GM19238 (cell line): ENCODE measurements at regions not wholly inside any gene's neighbourhood (a gene's known extent, or its start where the extent isn't known, plus 50 kb on each side); places are given as distances from the start of the nearest gene placed in this dataset.

Experiments used
- DNase-seq: peaks from one replicate; pipeline ENCODE4 v3.0.0; 2011; ENCODE audit warnings: low spot score; ENCODE audit not compliant: insufficient read length

DNA sequence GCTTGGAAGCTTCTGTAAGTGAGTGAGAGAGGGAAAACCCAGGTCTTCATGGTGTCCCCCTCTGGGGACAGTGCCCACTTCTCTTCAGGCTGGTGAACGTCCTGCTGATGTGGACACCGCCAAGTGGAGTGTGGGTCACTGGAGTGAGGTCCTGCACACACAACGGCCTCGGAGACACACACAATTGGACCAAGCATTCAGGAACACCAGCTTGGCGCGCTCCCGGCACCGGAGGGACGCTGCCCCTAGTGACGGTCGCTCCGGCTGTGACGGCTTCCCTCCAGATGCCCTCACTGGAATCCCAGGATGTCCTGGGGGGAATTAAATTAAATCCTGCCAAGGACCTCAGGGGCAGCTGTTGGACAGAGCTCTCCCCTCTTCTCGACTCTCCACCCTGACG lies 123.1 kb downstream of the ZNF664 start:
- no peak for DNase-seq

DNA sequence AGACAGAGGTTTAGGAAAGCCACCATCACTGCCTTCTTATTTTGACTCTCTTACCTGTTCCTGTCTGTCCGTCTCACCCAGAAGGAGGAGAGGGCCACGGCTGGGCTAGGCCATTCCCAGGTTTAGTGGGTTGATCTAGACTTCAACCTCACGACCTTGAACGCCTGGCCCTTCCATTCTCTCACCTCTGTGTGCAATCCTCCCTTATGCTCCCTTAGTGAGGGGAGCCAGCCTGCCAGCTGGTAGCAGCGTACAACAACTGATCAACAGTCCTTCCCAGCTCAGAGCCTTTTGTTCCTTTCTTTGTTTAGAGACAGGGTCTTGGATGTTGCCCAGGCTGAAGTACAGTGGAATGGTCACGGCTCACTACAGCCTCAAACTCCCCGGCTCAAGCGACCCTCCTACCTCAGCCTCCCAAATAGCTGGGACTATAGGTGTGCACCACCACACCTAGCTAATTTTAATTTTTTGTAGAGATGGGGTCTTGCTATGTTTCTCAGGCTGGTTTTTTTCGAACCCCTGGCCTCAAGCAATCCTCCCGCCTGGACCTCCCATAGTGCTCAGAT lies 123.9 kb downstream of the ZNF664 start:
- DNase-seq, result no peak

DNA sequence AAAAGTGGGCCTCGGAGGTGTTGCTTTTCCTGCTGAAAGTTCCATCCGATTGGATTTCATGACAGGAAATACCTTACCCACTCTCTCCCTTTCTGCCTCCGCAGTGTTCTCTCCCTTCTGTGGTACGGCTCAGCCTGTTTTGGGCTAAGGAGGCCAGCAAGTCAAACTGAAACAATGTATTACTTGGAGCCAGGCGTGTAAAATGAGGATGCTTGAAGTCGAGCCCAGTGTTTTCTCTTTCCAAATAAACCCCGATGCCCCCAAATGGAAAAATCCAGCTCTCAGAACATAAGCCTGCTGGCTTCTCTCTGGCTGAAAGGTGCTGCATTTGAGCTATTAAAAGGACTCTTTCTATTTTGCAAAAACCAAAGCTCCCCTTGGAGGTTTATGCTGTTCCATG lies 124.7 kb downstream of the ZNF664 start:
- no peak for DNase-seq

- no peak for DNase-seq
Measured at GRCh38 chr12:124098101-124098757, 125.2 kb downstream of the ZNF664 start.

DNA sequence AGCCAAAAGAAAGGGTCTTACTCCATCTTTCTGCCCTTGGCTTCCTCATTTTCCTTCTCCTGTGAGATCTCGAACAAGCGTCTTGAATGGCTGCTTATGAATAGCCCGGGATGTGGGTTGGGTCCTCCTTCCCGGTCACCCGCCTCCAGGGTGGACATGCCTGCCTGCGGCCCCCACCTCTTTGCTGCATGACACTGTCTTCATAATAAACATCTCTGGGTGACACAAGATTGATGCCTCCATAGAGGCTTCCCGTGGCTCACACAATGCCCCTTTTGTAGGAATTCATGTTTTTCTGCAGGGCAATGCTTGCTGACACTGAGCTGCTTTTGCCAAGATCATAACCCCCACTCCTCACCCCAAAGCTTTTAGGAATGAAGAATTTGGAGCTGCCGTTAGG lies 125.9 kb downstream of the ZNF664 start:
- no peak for DNase-seq

GRCh38 chr12:124099661-124100060 lies 126.6 kb downstream of the ZNF664 start:
- DNase-seq, result no peak

- DNase-seq, result no peak
Measured at GRCh38 chr12:124100572-124101178, 127.7 kb downstream of the ZNF664 start.

DNA sequence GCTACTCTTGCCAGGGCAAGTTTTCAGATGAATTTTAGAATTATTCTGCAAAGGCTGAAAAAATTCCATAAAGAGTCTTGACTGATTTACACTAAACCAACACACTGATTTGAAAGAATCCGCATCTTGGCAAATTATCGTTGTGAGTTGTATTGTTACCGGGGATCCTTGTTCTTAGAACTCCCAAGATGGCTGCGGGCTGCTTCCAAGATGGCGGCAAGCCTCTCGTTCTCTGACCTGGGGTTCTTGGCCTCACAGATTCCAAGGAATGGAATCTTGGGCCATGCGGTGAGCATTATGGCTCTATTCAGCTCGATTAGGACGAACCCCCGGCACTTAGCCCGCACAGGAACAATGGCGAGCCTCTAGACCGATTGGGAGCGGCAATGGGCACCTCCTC lies 132.5 kb downstream of the ZNF664 start:
- no peak for DNase-seq

- no peak for DNase-seq
Measured at GRCh38 chr12:124107351-124107750, 134.3 kb downstream of the ZNF664 start.

GRCh38 chr12:124109760-124110159 lies 136.7 kb downstream of the ZNF664 start:
- no peak for DNase-seq

DNA sequence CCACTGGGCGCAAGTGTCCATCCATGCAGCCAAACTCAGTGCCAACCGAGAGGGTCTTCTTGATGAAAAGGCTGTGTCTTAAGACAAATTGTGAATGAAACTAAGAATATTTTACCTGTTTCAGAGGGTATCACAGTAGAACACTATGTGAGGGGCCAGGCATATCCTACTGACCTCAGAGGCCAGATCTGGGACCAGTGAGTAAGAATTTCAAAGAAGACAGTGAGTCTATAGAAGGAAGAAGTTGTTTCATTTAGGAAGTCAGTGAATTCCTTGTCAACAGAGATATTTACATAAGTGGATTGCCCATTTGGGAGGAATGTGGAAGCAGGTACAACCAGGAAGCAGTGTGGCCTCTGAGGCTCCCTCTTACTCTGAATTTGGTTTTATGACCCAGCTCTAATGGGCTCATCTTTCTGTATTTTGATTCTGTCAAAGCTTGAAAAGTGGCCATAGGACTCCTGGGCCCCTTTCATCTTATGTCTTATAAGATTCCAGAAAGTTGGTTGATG lies 137.4 kb downstream of the ZNF664 start:
- DNase-seq, result no peak

DNA sequence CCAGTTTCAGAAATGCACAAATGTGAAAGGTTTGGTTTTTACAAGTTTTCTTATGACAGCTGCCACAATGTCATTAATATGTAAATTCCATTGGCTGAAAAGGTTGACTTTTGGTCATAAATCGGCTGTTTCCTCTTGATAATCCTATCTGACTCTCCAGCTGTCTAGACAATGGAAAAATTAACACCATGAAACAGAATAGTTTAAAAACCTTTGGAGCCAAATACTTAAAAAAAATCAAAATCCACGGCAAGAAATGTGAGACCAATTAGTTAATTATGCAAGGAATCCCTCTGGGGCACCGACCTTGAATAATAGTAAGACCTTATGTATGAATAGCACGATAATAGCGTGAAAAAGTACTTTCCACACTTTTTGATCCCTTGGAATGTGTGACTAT lies 138.0 kb downstream of the ZNF664 start:
- DNase-seq, result no peak

GRCh38 chr12:124114316-124114715 lies 141.3 kb downstream of the ZNF664 start:
- DNase-seq, result no peak

- no peak for DNase-seq
Measured at GRCh38 chr12:124115496-124115895, 142.5 kb downstream of the ZNF664 start.

- DNase-seq, result no peak
Measured at GRCh38 chr12:124115976-124116690, 143.1 kb downstream of the ZNF664 start.

DNA sequence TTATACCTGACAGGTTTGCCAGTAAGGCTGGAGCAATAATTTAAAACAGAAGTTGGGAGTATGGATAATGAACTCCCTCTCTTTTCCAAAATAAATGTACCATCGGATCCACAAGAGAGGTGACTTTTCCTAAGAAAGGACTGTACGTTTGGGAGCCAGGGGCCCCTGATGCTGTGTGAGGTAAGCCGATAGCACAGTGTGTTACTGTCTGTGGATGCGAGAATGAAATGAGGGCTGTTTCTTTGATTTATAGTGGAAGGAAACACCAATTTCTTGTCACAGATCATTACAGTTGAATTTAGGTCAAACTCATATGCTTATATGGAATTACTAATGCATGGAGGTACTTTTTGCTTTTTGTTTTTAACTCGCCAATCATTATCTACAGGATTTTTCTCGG lies 147.7 kb downstream of the ZNF664 start:
- DNase-seq, result no peak

- no peak for DNase-seq
Measured at GRCh38 chr12:124122722-124123121, 149.7 kb downstream of the ZNF664 start.

GRCh38 chr12:124123296-124124000 lies 150.4 kb downstream of the ZNF664 start:
- DNase-seq, result no peak

- DNase-seq, result peak; percentile 40
Measured at GRCh38 chr12:124125203-124125871, 152.3 kb downstream of the ZNF664 start.

DNA sequence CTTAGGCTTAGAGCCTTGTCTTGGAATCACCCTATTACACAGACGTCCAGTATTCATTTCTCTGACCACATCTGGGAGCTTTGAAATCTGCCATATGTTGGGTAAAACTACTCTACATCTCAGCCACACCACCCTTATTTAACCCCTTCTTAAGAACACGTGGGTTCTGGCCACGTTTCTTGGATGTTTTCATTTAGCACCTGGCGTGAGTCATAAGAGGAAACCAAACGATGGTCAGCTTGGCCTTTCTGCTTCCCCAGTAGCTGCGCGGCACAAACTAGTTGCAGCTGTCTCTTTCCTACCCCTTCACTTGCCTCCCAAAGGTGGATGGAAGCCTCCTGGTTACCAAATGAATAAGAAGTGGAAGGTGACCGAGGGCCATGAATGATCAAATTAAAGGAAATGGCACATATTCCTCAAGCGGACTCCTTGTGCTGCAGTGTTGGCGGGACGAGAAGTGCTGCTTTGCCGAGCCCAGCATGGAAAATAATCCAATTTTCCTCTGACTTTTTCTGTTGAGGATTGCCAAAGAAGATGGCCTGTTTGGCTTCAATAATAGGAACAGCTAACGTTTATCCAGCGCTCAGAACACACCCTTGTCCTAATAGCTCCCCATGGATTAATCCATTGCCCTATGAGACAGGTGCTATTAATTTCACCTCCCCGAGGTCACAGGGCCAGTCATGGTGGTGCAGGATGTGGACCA lies 154.1 kb downstream of the ZNF664 start:
- no peak for DNase-seq
